ENCODE measurements at regions not wholly inside any gene's neighbourhood (a gene's known extent, or its start where the extent isn't known, plus 50 kb on each side); places are given as distances from the start of the nearest gene placed in this dataset.

- CTCF ChIA-PET: no interaction called here
- no peak overlapping the region for H3K4me3 ChIP-seq (ENCODE audit: low read depth, low read length)
Observed at GRCh38 chr9:120336753-120337090, 243.2 kb downstream of the CDK5RAP2 start.

GRCh38 chr9:120336021-120336752, 243.8 kb downstream of the CDK5RAP2 start:
- no peak overlapping the region for H3K27ac ChIP-seq (ENCODE audit: extremely low read depth, low read depth, low read length)
- no peaks in the 10 kb centered on the region for H3K4me1 ChIP-seq (ENCODE audit: control insufficient read depth, insufficient read depth, low read length)
- POLR2A ChIA-PET: no interaction called here
- no peak overlapping the region for H3K4me3 ChIP-seq (ENCODE audit: low read depth, low read length)
- H3K36me3 ChIP-seq (ENCODE audit: control insufficient read depth in 2 of 2, insufficient read depth in 1 of 2, low read length in 2 of 2): no peaks in the 10 kb centered on the region
- CTCF ChIA-PET: no interaction called here
- no peaks in the 10 kb centered on the region for H3K9me3 ChIP-seq (ENCODE audit: control insufficient read depth, insufficient read depth, low read depth, low read length)
- TF ChIP-seq ZBTB6 (tag by site-specific recombination; IDR thresholded peaks at IDR 0.05) (no peak), ZNF16 (tag by site-specific recombination; IDR thresholded peaks at IDR 0.05; ENCODE audit: low read depth) (no peak), ZNF561 (tag by site-specific recombination; IDR thresholded peaks at IDR 0.05; ENCODE audit: borderline replicate concordance) (no peak), MYNN (tag by site-specific recombination; IDR thresholded peaks at IDR 0.05; ENCODE audit: borderline replicate concordance) (no peak), ZNF654 (tag by site-specific recombination; IDR thresholded peaks at IDR 0.05; ENCODE audit: low read depth) (no peak), ZBTB49 (tag by site-specific recombination; IDR thresholded peaks at IDR 0.05; ENCODE audit: low read depth) (no peak), ZNF777 (tag by site-specific recombination; IDR thresholded peaks at IDR 0.05; ENCODE audit: borderline replicate concordance) (no peak), ZNF148 (tag by site-specific recombination; IDR thresholded peaks at IDR 0.05; ENCODE audit: borderline replicate concordance) (no peak), ZNF830 (tag by site-specific recombination; IDR thresholded peaks at IDR 0.05; ENCODE audit: low read depth) (no peak), ZNF132 (tag by site-specific recombination; IDR thresholded peaks at IDR 0.05; ENCODE audit: borderline replicate concordance) (no peak)

More at GRCh38 chr9:120336753-120337090, 243.2 kb downstream of the CDK5RAP2 start:
- POLR2A ChIA-PET: no interaction called here
- TF ChIP-seq ELK4 (IDR thresholded peaks at IDR 0.05; ENCODE audit: borderline replicate concordance, low read depth, low read length) (no peak), ZNF488 (tag by site-specific recombination; IDR thresholded peaks at IDR 0.05) (no peak), KLF16 (tag by site-specific recombination; IDR thresholded peaks at IDR 0.05) (no peak), ZNF366 (tag by site-specific recombination; conservative IDR thresholded peaks at IDR 0.05) (no peak), SCRT2 (tag by site-specific recombination; IDR thresholded peaks at IDR 0.05) (no peak), ZNF112 (tag by site-specific recombination; IDR thresholded peaks at IDR 0.05) (no peak), KLF7 (tag by site-specific recombination; IDR thresholded peaks at IDR 0.05; ENCODE audit: borderline replicate concordance) (no peak), CTCF (tag by site-specific recombination; IDR thresholded peaks at IDR 0.05) (no peak), ZNF664 (tag by site-specific recombination; IDR thresholded peaks at IDR 0.05) (no peak), ZNF596 (tag by site-specific recombination; IDR thresholded peaks at IDR 0.05) (no peak), ZNF561 (tag by site-specific recombination; IDR thresholded peaks at IDR 0.05; ENCODE audit: borderline replicate concordance) (no peak), HOXC10 (CRISPR knock-in tag; IDR thresholded peaks at IDR 0.05) (no peak), ZNF473 (tag by site-specific recombination; IDR thresholded peaks at IDR 0.05) (no peak), ZNF677 (tag by site-specific recombination; IDR thresholded peaks at IDR 0.05) (no peak), ZNF776 (tag by site-specific recombination; IDR thresholded peaks at IDR 0.05; ENCODE audit: borderline replicate concordance) (no peak), ZBTB21 (tag by site-specific recombination; IDR thresholded peaks at IDR 0.05) (no peak)
- Histone ChIP-seq H3K4me1 (ENCODE audit: control insufficient read depth, insufficient read depth, low read length) (no peaks in the 10 kb centered on the region), H3K9me3 (ENCODE audit: control insufficient read depth, insufficient read depth, low read depth, low read length) (no peaks in the 10 kb centered on the region), H3K36me3 (ENCODE audit: control insufficient read depth in 2 of 2, insufficient read depth in 1 of 2, low read length in 2 of 2) (no peaks in the 10 kb centered on the region), H3K27ac (ENCODE audit: extremely low read depth, low read depth, low read length) (no peak overlapping the region)

All from HEK293 (cell line).